ENCODE measurements at regions not wholly inside any gene's neighbourhood (a gene's known extent, or its start where the extent isn't known, plus 50 kb on each side); places are given as distances from the start of the nearest gene placed in this dataset.
"Not testable (repeated sequence)": the region's sequence is repeated elsewhere in the genome, so short reads cannot be mapped to it uniquely, and the experiment has no call there.

DNA sequence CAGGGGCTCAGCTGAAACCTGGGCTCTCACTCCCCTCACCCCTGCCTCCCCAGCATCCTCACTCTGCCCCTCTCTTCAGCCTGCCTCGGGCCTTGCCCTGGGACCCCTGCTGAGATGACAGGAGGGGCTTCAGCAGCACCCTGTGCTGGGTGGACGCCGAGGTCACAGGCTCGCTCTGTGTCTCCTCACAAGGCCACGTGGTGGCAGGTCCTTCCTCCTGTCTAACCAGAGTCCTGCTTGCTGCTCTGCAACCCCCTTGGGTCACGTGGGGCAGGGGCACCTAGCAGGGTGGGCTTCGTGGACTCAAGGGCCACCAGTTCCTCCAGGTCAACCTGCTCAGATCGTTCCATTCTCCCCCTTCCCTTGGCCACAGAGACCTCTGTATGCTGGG is 90.4 kb downstream of the TMEM121 start:
- WGBS, 2 donors, result 71 to 81% methylated on average over 8 of the region's 8 CpGs
- H3K36me3 ChIP-seq, result no peaks in the 10 kb centered on the region
- no peak overlapping the region for H3K4me3 ChIP-seq (replicated peaks in 1 of 3)
- DNase-seq, result no peak
- H3K4me1 ChIP-seq, result peaks cover 0 to 10% of the 10 kb centered on the region in 2 donors
- H3K27ac ChIP-seq, result no peak overlapping the region
- intact Hi-C loops (cut with DNase I), result no loop called here
- H3K9me3 ChIP-seq, result no peaks in the 10 kb centered on the region
- TF ChIP-seq, protein P1, sequence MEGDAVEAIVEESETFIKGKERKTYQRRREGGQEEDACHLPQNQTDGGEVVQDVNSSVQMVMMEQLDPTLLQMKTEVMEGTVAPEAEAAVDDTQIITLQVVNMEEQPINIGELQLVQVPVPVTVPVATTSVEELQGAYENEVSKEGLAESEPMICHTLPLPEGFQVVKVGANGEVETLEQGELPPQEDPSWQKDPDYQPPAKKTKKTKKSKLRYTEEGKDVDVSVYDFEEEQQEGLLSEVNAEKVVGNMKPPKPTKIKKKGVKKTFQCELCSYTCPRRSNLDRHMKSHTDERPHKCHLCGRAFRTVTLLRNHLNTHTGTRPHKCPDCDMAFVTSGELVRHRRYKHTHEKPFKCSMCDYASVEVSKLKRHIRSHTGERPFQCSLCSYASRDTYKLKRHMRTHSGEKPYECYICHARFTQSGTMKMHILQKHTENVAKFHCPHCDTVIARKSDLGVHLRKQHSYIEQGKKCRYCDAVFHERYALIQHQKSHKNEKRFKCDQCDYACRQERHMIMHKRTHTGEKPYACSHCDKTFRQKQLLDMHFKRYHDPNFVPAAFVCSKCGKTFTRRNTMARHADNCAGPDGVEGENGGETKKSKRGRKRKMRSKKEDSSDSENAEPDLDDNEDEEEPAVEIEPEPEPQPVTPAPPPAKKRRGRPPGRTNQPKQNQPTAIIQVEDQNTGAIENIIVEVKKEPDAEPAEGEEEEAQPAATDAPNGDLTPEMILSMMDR (IDR thresholded peaks at IDR 0.05), result no peak
- TF ChIP-seq POLR2A (IDR thresholded peaks at IDR 0.05), result no peak
- H3K27me3 ChIP-seq, result no peaks in the 10 kb centered on the region

DNA sequence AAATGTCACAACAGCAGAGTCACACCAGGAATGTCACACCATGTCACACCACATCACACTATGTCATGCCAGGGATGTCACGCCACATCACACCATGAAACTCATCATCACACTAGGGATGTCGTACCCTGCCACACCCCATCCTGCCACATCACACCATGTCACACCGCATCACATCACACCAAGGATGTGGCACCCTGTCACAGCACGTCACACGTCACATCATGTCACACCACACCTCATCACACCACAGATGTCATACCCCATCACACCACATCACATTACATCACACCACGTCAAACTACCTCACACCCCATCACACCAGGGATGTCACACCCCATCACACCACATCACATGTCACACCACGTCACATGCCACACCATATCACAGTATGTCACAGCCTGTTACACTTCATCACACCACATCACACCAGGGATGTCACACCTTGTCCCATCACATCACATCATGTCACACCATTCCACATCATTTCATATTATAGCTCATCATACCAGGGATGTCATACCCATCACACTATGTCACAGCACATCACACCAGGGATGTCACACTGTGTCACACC is 90.9 kb downstream of the TMEM121 start:
- Histone ChIP-seq H3K27me3 (no peaks in the 10 kb centered on the region), H3K4me1 (peaks cover 0 to 12% of the 10 kb centered on the region in 2 donors), H3K9me3 (no peaks in the 10 kb centered on the region), H3K27ac (no peak overlapping the region), H3K36me3 (no peaks in the 10 kb centered on the region), H3K4me3 (replicated peaks in 1 of 3) (no peak overlapping the region)
- WGBS, 2 donors, result 80 to 81% methylated on average over 7 of the region's 7 CpGs
- intact Hi-C loops (cut with DNase I), result no loop called here
- no peak for TF ChIP-seq POLR2A (IDR thresholded peaks at IDR 0.05)
- TF ChIP-seq, protein P1 (IDR thresholded peaks at IDR 0.05), result no peak
- no peak for DNase-seq

DNA sequence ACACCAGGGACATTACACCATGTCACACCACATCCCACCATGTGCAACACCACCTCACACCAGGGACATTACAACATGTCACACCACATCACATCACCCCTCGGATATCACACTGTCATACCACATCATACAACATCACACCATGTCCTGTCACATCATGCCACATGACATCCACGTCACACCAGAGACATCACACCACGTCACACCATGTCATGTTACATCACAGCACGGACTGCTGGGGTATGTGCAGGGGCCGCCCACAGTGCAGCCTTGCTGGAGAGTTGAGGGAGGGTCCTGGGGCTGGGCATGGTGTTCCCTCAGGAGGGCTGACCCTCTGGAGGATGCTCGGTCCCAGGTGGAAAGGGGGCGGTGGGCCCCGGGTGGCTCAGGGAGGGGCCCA is 91.4 kb downstream of the TMEM121 start:
- 65 to 70% methylated on average over 4 to 5 of the region's 8 CpGs for WGBS, 2 donors
- intact Hi-C loops (cut with DNase I); H3K27ac ChIP-seq; H3K9me3 ChIP-seq; H3K4me3 ChIP-seq (replicated peaks in 1 of 3); H3K36me3 ChIP-seq; H3K27me3 ChIP-seq; DNase-seq: not testable (repeated sequence)
- H3K4me1 ChIP-seq, result peaks cover 0 to 12% of the 10 kb centered on the region in 2 donors

DNA sequence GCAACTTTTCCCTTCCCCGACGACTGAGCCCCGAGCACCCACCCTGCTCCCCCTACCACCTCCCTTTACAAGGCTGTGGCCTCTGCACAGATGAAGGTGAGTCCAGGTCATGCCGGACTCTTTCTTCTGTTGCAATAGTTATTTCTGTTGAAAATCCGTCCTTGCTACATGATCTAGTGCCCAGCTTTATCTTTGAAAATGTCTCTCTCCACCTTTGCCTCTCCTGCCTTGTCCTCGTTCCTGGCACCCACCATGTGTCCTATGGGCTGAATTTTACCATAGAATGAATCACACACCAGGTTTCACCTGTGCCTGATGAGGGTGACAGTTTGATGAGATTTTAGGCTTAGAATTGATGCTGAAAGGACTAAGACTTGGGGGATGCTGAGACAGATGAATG is 92.9 kb downstream of the TMEM121 start:
- H3K4me1 ChIP-seq; intact Hi-C loops (cut with DNase I); DNase-seq; H3K4me3 ChIP-seq (replicated peaks in 1 of 3); H3K9me3 ChIP-seq; H3K27ac ChIP-seq; H3K27me3 ChIP-seq; H3K36me3 ChIP-seq: not testable (repeated sequence)
- WGBS, 2 donors, result 64 to 86% methylated on average over 5 to 6 of the region's 6 CpGs

DNA sequence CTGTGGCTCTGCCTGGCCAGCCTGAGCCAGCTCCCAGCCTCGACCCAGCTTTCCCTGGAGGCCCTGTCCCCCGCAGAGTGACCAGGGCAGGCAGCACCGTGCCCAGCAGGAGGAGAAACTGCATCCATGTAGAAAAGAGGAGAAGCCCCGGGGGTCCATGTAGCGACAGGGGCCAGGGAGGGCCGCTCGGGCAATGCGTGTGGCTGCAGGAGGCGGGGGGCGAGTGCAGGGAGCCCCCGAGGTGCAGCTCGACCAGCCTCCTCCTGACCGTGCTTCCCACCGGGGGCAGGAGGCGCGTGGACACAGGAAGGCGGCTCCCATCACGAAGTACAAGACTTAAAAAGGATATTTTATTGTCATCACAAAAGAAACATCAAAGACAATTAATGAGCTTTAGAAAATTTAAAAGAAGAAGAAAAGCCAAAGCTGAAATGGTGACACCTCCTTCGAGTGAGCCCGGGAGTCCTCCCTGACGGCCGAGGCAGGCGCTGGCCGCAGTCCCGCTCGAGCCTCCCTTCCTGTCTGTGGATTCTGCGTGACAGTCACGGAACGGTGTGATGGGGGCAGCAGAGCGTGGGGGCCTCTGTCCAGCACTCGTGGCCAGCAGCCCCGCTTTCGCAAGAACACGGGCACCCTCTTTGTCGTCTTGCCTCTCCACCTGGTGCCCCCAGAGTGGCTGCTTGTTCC is 93.9 kb downstream of the TMEM121 start:
- not testable (repeated sequence) for H3K27ac ChIP-seq; H3K4me3 ChIP-seq (replicated peaks in 1 of 3)

DNA sequence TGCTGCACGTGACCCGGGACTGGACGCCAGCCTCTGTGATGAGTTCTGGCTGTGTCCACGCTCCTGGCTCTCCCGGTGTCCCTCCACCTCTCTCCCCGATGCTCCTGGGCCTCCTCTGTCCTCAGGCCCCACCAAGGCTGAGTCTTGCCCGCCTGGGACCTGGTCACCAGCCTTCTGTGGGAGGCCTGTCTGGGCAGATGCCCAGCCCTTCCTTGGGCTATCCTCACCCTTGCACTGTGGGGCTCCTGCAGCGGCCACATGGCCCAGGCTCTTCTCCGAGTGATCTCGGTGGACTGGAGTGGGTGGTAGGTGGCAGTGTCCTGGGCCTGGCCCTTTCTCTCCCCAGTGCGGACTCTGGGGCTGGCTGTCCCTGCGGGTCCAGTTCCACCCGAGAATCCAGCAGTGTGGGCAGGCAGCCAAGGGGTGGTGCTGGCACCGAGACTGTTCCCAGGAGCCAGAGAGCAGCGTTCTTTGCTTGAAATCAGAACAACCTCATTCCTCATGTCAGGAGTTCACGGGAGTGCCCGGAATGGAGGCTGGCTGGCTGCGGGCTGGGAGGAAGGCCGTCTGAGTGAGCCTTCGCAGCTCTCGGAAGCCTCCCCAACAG is 94.6 kb downstream of the TMEM121 start:
- H3K27me3 ChIP-seq; H3K9me3 ChIP-seq; H3K36me3 ChIP-seq; H3K4me3 ChIP-seq (replicated peaks in 1 of 3); intact Hi-C loops (cut with DNase I): not testable (repeated sequence)
- peak overlapping the region in 1 of 3 donors; percentile 28 for H3K27ac ChIP-seq
- 73 to 74% methylated on average over 2 to 9 of the region's 21 CpGs for WGBS, 2 donors
- H3K4me1 ChIP-seq, result peaks cover 4 to 17% of the 10 kb centered on the region in 2 donors
- DNase-seq, result peak; percentile 83 to 90

More for the DNA sequence above, 93.9 kb downstream of the TMEM121 start:
- H3K27me3 ChIP-seq; H3K9me3 ChIP-seq; H3K36me3 ChIP-seq; intact Hi-C loops (cut with DNase I); DNase-seq: not testable (repeated sequence)
- WGBS, 2 donors, result 75 to 80% methylated on average over 23 to 29 of the region's 35 CpGs
- peaks cover 4 to 16% of the 10 kb centered on the region in 2 donors for H3K4me1 ChIP-seq

DNA sequence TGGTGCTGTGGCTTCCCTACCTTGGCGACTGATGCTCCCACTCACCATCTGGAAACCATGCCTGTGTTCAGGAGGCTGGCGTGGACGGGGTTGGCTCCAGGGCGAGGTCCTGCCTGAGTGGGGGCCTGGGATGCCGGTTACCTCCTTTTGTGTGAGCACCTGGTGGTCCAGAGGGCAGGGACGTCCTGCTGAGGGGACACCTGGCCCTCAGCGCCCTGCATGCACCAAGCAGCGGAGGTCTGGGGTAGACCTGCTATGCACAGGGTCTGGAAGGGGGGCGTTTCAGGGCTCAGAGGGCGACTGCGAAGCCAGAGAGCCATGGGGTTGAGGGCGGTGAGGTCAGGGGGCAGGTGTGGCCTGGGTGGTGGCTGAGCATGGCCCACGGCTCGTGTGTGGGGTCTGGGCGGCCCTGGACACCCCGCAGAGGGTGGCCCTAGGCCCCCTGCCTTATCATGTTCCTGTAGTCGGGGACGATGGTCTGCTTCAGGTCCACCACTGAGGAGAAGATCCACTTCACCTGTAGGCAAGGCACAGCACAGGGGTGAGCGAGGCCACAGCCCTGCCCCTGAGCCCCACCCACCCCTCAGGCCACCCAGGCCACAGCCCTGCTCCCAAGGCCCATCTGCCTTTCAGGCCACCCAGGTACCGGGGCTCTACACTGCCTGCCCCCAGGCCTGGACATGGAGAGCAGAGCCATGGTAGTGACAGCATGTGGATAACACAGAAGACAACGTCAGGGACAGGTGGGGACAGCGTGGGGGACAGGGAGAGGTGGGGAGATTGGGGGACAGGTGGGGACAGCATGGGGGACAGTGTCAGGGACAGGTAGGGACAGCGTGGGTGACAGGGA is 95.3 kb downstream of the TMEM121 start:
- peaks cover 4 to 17% of the 10 kb centered on the region in 2 donors for H3K4me1 ChIP-seq
- H3K27ac ChIP-seq, result peak overlapping the region in 1 of 3 donors; percentile 28
- H3K27me3 ChIP-seq; intact Hi-C loops (cut with DNase I); H3K36me3 ChIP-seq; H3K4me3 ChIP-seq (replicated peaks in 1 of 3); H3K9me3 ChIP-seq; DNase-seq: not testable (repeated sequence)
- 81 to 84% methylated on average over 16 to 22 of the region's 23 CpGs for WGBS, 2 donors
